Lower lobe of right lung (tissue), 2 donors: ENCODE measurements at regions not wholly inside any gene's neighbourhood (a gene's known extent, or its start where the extent isn't known, plus 50 kb on each side); places are given as distances from the start of the nearest gene placed in this dataset.
A peak's percentile ranks its signal among the peaks of the same experiment; 100 is the strongest.

Experiments
- ATAC-seq, 2 donors: fragments of 200-7000 bp; cut with Tn5 transposase; one replicate each; pipeline ENCODE4 v1.9.1; 2020 to 2022; ENCODE audit warnings: mild to moderate bottlenecking in 2 of 2, moderate library complexity in 2 of 2
- DNase-seq: peaks from one replicate; pipeline ENCODE4 v3.0.0-alpha.2; 2020
- H3K27ac ChIP-seq: fragments of 200-600 bp; one replicate; pipeline ENCODE4 v1.8.0; 2022
- H3K27me3 ChIP-seq: fragments of 200-600 bp; one replicate; pipeline ENCODE4 v1.8.0; 2022; ENCODE audit warnings: low read depth
- H3K36me3 ChIP-seq: fragments of 200-600 bp; one replicate; pipeline ENCODE4 v1.8.0; 2022; ENCODE audit warnings: mild to moderate bottlenecking
- H3K4me1 ChIP-seq: fragments of 200-600 bp; one replicate; pipeline ENCODE4 v1.8.0; 2022
- H3K4me3 ChIP-seq: fragments of 200-600 bp; one replicate; pipeline ENCODE4 v1.8.0; 2022; ENCODE audit warnings: mild to moderate bottlenecking
- H3K9me3 ChIP-seq: fragments of 200-600 bp; one replicate; pipeline ENCODE4 v1.8.0; 2022
- intact Hi-C: fragments of 100-400 bp; cut with DNase I; formaldehyde crosslinking; loops from one replicate; pipeline ENCODE4 v1.11.0; 2022
- TF ChIP-seq, protein P1 (sequence below): fragments of 200-600 bp; IDR thresholded peaks from one replicate; pipeline ENCODE4 v1.8.0; 2022; ENCODE audit warnings: antibody characterized with exemption, mild to moderate bottlenecking
- donor health status: DM: no; HTN: yes; CAD: no; lungs with severe emphysema.

GRCh38 chr7:46205478-46205877, 284.4 kb upstream of the IGFBP3 start:
- Histone ChIP-seq H3K4me1 (no peaks in the 10 kb centered on the region), H3K4me3 (no peak overlapping the region), H3K27ac (no peak overlapping the region), H3K36me3 (no peaks in the 10 kb centered on the region), H3K9me3 (no peaks in the 10 kb centered on the region), H3K27me3 (no peaks in the 10 kb centered on the region)
- TF ChIP-seq, protein P1, sequence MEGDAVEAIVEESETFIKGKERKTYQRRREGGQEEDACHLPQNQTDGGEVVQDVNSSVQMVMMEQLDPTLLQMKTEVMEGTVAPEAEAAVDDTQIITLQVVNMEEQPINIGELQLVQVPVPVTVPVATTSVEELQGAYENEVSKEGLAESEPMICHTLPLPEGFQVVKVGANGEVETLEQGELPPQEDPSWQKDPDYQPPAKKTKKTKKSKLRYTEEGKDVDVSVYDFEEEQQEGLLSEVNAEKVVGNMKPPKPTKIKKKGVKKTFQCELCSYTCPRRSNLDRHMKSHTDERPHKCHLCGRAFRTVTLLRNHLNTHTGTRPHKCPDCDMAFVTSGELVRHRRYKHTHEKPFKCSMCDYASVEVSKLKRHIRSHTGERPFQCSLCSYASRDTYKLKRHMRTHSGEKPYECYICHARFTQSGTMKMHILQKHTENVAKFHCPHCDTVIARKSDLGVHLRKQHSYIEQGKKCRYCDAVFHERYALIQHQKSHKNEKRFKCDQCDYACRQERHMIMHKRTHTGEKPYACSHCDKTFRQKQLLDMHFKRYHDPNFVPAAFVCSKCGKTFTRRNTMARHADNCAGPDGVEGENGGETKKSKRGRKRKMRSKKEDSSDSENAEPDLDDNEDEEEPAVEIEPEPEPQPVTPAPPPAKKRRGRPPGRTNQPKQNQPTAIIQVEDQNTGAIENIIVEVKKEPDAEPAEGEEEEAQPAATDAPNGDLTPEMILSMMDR, result no peak
- DNase-seq (no peak), ATAC-seq (peak; percentile 44 to 63)
- intact Hi-C loops, result no loop called here

- ATAC-seq (no peak), DNase-seq (no peak)
- Histone ChIP-seq H3K27ac (no peak overlapping the region), H3K4me3 (no peak overlapping the region), H3K36me3 (no peaks in the 10 kb centered on the region), H3K9me3 (no peaks in the 10 kb centered on the region), H3K27me3 (no peaks in the 10 kb centered on the region), H3K4me1 (no peaks in the 10 kb centered on the region)
- TF ChIP-seq, protein P1, result no peak
- intact Hi-C loops, result no loop called here
Measured at GRCh38 chr7:46203926-46204325, 282.9 kb upstream of the IGFBP3 start.

DNA sequence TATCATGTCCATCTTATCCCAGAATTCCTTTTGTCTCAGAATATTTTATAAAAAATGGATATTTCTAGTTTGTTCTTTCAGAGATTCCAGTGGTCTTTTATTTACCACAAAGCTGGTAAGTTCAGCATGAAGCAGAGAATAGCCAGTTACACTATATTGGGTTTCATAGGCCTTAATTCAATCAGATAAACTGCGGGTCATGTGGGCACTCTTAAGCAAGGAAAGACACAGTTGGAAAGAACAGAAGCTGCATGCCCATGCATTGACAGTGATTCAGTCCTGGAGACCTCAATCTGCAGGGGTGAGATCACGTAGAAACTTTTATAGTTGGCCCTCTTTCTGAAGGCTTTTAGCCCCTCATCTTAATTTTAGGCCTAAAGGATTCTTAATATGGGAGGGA, 281.3 kb upstream of the IGFBP3 start:
- DNase-seq, result no peak
- H3K4me1 ChIP-seq, result no peaks in the 10 kb centered on the region
- no peak overlapping the region for H3K27ac ChIP-seq
- H3K9me3 ChIP-seq, result no peaks in the 10 kb centered on the region
- intact Hi-C loops, result no loop called here
- TF ChIP-seq, protein P1, result no peak
- H3K27me3 ChIP-seq, result no peaks in the 10 kb centered on the region
- H3K4me3 ChIP-seq, result no peak overlapping the region
- ATAC-seq, result no peak
- H3K36me3 ChIP-seq, result no peaks in the 10 kb centered on the region

DNA sequence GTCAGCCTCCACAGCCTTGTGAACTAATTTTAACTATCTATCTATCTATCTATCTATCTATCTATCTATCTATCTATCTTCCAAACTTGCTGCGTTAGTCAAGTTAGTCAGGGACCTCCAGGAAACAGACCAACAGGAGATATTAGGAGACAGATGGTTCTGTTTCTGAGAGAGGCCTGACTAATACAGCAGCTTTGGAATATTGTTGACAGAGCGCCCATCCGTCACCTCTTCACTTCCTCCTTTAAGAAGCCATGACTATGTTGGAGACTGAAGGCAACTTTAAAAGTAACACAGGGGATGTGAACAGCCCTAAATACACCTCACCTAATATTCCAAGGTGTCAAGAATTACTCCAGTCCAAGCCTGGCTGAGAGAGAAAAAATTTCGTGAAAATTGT, 280.9 kb upstream of the IGFBP3 start:
- intact Hi-C loops, result no loop called here
- Histone ChIP-seq H3K27me3 (no peaks in the 10 kb centered on the region), H3K27ac (no peak overlapping the region), H3K9me3 (no peaks in the 10 kb centered on the region), H3K4me3 (no peak overlapping the region), H3K4me1 (no peaks in the 10 kb centered on the region), H3K36me3 (no peaks in the 10 kb centered on the region)
- TF ChIP-seq, protein P1, result no peak
- ATAC-seq (no peak), DNase-seq (no peak)

GRCh38 chr7:46198701-46199100, 277.6 kb upstream of the IGFBP3 start:
- intact Hi-C loops, result no loop called here
- no peak overlapping the region for H3K4me3 ChIP-seq
- ATAC-seq, result no peak
- TF ChIP-seq, protein P1, result no peak
- H3K27me3 ChIP-seq, result no peaks in the 10 kb centered on the region
- H3K4me1 ChIP-seq, result no peaks in the 10 kb centered on the region
- H3K9me3 ChIP-seq, result no peaks in the 10 kb centered on the region
- H3K36me3 ChIP-seq, result no peaks in the 10 kb centered on the region
- no peak overlapping the region for H3K27ac ChIP-seq
- no peak for DNase-seq
